ENCODE measurements at regions not wholly inside any gene's neighbourhood (a gene's known extent, or its start where the extent isn't known, plus 50 kb on each side); places are given as distances from the start of the nearest gene placed in this dataset.
"Not testable (repeated sequence)": the region's sequence is repeated elsewhere in the genome, so short reads cannot be mapped to it uniquely, and the experiment has no call there.

- DNase-seq (ENCODE audit: low read depth) = no peak
These were observed 99.6 kb upstream of the UBE2E1 start for GRCh38 chr3:23706111-23706510.

DNA sequence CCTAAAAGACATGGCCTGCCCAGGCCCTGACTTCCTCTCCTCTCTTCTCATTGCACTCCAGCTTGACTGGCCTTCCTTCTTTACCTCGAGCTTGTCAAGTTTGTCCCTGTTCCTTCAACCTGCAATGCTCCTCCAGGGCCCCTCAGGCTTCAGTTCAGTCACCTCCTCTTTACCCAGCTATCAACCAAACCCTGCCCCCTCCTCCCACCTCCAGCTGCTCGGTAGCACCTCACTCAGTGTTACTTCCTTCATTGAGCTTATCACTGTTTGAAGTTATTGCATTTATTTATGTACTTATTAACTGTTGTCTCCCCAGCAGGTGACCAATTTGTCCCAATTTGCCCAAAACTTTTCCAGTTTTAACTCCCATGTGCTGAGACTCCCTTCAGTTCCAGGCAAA lies 95.8 kb upstream of the UBE2E1 start:
- DNase-seq (ENCODE audit: low read depth) = no peak

- peak; percentile 56 for DNase-seq (ENCODE audit: low read depth)
These were observed 95.2 kb upstream of the UBE2E1 start for GRCh38 chr3:23710555-23710954.

- DNase-seq (ENCODE audit: low read depth) = no peak
These were observed 93.8 kb upstream of the UBE2E1 start for GRCh38 chr3:23711916-23712494.

DNA sequence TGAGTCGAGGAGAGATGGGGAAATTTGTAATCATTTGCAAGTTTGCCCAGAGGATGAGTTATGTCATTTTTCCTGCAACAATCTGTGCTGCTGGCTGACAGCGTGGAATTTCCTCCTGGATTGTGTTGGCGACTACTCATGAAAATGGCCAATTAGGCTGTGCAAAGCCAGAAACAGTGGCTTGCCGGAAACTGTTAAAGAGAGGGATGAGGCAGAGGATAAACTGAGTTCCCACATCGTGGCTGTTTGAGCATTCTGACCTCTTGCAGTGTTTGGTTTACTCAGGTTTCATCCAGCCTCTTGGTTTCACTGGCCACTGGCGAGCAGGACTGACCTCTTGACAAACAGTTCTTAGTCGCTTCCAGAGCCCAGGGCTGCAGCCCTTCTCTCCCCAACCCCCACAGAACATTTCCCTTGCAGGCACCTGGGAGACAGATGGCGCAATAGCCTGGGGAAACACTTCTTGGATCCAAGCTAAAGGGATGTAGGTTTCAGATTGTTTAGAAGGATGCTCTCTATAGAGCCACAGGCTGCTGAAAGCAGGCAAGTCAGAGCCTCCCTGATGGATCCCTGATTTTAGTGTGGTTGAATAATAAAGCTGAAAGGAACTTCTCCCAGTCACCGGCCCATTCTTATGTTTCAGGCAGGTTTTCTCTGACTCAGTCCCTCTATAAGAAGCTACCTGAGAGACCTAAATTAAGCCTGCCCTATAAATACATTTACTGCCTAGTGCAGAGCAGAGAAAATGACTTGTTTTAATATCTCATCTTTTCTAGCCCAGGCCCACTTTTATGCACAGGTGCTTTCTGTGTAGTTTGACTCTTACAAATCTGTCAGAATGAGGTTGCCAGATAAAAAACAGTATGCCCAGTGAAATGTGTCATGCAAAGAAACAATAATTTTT lies 92.8 kb upstream of the UBE2E1 start:
- DNase-seq (ENCODE audit: low read depth) = peak; percentile 92

DNA sequence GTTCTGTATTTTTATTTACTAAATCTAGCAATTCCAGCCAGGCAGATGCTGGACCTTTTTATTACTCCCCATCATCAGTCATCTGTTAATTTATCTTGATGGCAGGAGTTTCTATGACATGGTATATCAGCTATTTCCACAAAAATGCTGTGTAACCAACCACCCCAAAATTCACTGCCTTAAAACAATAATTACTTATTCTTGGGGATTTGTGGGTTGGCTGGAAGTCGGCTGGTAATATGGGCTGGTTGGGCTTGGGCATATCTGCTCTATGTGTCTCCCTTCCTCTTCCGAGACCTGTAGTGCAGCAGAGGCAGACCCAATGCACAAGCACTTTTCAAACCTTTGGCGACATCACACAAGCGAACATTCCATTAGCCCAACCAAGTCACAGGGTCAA lies 92.1 kb upstream of the UBE2E1 start:
- peak; percentile 27 for DNase-seq (ENCODE audit: low read depth)

DNA sequence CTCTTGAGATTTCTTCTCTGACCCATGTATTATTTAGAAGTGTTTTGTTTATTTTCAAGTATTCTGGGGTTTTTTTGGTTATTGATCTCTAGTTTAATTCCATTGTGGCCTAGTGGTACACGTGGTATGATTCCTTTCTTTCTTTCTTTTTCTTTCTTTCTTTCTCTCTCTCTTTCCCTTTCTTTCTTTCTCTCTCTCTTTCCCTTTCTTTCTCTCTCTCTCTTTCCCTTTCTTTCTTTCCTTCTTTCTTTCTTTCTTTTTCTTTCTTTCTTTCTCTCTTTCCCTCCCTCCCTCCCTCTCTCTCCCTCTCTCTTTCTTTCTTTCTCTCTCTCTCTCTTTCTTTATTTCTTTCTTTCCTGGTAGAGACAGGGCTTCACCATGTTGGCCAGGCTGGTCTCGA lies 85.7 kb upstream of the UBE2E1 start:
- DNase-seq (ENCODE audit: low read depth) = no peak

DNA sequence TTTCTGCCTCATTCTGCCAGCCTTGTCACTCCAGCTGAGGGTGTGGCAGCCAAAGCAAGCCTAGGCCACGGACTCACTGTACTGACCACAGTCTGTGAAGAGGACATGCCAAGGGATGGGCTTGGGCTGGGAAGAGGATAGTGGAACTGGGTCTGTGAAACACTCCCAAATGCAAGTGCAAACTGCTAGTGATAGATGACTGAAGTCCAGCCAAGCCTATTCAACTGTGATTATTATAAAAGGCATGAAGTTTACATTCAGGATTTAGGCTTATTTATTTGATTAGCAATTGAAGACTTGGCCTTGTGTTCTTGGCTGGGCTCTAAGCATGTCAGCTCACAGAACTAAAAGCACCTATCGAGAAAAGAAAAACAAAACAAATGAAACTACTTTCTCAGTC lies 84.9 kb upstream of the UBE2E1 start:
- no peak for DNase-seq (ENCODE audit: low read depth)

GRCh38 chr3:23723141-23723540 lies 82.6 kb upstream of the UBE2E1 start:
- DNase-seq (ENCODE audit: low read depth) = no peak

DNA sequence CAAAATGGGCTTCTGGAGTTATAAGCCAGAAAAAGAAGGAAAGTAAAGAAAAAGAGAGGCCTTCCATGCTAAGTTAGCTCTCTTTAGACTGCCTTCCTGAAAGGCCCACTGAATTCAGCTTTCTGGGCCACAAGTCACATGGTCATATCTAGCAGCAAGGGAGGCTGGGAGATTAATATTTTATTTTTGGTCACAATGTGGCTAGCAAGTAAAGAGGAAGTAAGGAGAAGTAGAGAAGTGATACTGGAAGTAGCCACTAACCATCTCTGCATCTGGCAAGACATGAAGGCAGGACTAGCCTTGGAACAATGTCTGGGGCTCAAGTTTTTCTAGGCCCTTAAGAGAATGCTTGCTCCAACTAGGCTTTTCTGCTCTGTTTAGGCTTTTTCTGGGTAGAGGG lies 81.8 kb upstream of the UBE2E1 start:
- DNase-seq (ENCODE audit: low read depth) = no peak

DNA sequence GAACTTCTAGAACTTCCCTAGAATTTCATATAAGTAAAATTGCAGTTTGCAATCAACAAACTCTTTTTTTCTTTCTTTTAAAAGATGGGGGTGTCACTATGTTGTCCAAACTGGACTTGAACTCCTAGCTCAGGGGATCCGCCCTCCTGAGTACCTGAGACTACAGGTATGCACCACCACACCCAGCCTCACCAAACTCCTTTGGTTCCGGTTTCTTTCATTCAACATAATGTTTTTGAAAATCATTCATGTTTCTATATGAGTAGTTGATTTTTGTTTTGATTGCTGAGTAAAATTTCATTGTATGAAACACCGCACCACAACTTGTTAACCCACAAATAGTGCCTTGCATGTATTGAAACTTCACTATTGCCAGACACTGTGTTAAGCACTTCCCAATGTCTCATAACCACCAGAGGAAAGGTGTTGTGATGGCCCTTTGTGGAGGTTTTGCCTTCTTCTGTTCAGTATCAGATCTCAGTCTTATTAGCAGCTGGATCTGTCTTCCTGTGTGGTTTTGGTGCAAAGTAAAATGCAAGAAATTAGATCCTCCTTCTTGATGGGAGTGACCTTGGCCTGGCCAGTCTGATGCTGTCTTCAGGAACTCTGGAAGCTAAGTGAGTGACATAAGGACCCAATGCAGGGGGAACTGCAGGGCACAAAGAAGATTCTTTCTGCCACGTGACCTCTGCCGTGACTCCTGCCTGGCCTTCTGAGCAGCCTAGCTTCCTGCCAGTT lies 78.8 kb upstream of the UBE2E1 start:
- DNase-seq (ENCODE audit: low read depth) = no peak

- DNase-seq (ENCODE audit: low read depth) = no peak
These were observed 77.1 kb upstream of the UBE2E1 start for GRCh38 chr3:23728601-23729117.

DNA sequence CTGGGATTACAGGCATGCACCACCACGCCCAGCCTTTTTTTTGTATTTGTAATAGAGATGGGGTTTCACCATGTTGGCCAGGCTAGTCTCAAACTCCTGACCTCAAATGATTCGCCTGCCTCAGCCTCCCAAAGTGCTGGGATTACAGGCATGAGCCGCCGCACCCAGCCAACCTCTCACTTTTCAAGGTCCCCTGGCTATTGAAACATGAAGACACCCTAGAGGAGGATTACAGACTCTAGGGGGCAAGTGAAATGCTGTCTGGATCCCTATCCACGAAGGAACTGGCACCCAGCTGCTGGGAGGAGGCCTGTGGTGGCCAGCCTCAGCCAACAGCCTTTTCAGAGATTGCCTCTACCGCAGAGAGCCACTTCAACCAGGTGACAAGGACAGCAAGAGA lies 76.4 kb upstream of the UBE2E1 start:
- not testable (repeated sequence) for DNase-seq (ENCODE audit: low read depth)

DNA sequence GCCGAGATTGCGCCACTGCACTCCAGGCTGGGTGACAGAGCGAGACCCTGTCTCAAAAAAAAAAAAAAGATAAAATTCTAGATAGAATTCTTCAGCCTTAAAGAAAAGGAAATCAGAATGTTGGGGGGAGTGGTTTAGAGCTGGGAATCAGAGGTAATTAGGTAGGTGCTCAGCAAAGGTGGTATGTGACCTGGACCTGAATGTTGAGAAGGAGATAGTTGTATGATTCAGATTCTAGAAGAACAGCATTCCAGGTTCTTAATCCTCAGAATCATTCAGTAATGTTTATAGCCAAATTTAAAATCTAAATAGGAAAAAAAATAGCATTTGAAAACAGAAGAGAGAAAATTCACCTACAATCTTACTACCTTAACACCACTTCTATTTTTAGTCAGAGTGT lies 71.3 kb upstream of the UBE2E1 start:
- no peak for DNase-seq (ENCODE audit: low read depth)

DNA sequence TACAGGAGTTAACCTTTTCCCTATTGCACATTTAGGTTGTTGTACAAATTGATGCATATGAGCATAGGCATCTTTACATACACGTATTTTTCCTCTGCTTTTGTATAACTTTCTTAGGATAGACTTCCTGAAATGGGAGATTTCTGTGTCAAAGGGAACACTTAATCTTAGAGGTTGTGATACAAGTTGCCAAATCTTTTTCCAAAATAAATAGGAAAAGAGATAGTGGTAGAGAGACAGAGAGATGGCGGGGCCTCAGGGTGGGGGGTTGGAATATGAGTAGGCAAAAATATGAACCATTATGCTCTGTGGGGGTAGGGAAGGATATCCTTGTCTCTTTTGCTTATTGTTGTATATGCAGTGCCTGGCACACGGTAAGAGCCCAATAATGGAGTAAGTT lies 70.7 kb upstream of the UBE2E1 start:
- no peak for DNase-seq (ENCODE audit: low read depth)

GRCh38 chr3:23735535-23736326 lies 70.0 kb upstream of the UBE2E1 start:
- DNase-seq (ENCODE audit: low read depth) = no peak

DNA sequence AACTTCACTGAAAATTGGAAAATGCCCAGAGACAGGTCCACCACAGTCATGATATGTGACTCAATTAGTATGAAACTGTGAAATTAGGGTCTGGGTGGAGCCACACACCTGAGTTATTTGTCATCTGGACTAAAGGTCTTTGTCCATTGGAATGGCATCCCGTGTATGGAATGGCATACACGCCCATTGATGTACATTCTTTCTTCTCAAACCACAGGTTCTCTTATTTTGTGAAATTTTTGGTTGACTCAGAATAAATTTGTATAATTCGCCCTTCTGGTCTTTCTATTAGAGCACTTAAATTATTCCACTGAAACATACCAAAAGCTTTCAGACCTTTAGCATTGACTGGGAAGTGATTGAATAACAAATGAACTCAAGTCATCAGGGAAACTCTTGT lies 66.8 kb upstream of the UBE2E1 start:
- no peak for DNase-seq (ENCODE audit: low read depth)

- peak; percentile 50 for DNase-seq (ENCODE audit: low read depth)
These were observed 66.2 kb upstream of the UBE2E1 start for GRCh38 chr3:23739536-23739935.

DNA sequence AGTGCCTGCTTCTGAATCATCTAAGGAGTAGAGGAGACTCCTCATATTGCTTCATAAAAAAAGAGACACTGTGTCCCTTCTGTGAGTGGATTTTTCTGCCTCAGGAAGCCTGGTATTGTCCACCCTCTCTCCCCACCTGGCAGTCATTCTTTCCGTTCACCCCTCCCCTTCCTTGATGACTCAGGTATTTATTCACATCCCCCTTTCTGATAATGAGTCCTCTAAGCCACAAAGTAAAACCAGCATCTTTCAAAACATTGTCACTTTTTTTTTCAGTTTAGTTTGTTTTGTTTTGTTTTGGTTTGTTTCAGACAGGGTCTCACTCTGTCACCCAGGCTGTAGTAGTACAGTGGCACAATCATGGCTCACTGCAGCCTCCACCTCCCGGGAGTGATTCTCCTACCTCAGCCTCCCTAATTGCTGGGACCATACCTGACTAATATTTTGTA lies 65.2 kb upstream of the UBE2E1 start:
- DNase-seq (ENCODE audit: low read depth) = no peak

DNA sequence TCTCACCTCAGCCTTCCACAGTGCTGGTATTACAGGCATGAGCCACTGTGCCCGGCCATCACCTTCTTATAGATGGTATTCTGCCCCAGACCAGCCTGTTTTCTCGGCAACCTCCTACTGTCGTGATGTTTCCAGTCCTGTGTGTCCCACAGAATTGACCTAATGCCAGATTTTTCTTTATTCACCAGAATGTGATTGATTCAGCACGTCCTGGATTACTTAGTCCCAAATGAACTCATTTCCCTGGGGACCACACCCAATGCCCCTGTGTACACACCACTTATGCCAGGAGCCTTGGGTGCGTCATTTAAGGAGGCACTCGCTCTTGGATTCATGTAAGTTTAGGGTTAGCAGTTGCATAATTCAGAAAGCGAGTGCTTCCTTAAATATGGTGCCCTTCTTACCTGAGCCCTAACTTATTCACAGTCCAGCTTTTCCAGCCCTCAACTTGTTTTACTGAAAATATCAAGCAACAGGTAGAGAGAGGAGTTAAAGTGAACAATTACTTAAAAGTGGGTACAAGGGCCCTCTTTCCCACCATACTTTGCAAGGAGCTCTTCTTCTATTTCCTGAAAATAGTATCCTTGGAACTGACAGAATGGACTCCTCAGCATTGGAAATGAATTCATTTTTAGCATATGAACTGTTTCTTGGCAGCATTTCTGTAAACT lies 64.6 kb upstream of the UBE2E1 start:
- DNase-seq (ENCODE audit: low read depth) = no peak

- no peak for DNase-seq (ENCODE audit: low read depth)
These were observed 62.5 kb upstream of the UBE2E1 start for GRCh38 chr3:23743141-23743784.

Measured in GM04503 (cell line).